ENCODE measurements at regions not wholly inside any gene's neighbourhood (a gene's known extent, or its start where the extent isn't known, plus 50 kb on each side); places are given as distances from the start of the nearest gene placed in this dataset.
"Not testable (repeated sequence)": the region's sequence is repeated elsewhere in the genome, so short reads cannot be mapped to it uniquely, and the experiment has no call there.

GRCh38 chr7:94145602-94146001, 141.4 kb upstream of the BET1 start:
- Histone ChIP-seq H3K27me3 (peaks cover 6% of the 10 kb centered on the region), H3K27ac (no peak overlapping the region), H3K4me1 (no peaks in the 10 kb centered on the region), H3K9me3 (no peaks in the 10 kb centered on the region), H3K36me3 (no peaks in the 10 kb centered on the region), H3K4me3 (no peak overlapping the region)
- WGBS, 2 donors (ENCODE audit: low coverage in 1 of 2) = 57 to 68% methylated on average over 2 of the region's 2 CpGs
- no peak for ATAC-seq
- TF ChIP-seq POLR2AphosphoS5 (IDR thresholded peaks at IDR 0.05) = no peak
- no peak for TF ChIP-seq EP300 (IDR thresholded peaks at IDR 0.05)
- no peak for TF ChIP-seq POLR2A (IDR thresholded peaks at IDR 0.05)
- no peak for TF ChIP-seq CTCF (IDR thresholded peaks at IDR 0.05)

GRCh38 chr7:94146408-94146807, 142.3 kb upstream of the BET1 start:
- Histone ChIP-seq H3K27ac (no peak overlapping the region), H3K27me3 (peaks cover 6% of the 10 kb centered on the region), H3K4me1 (no peaks in the 10 kb centered on the region), H3K9me3 (no peaks in the 10 kb centered on the region), H3K36me3 (no peaks in the 10 kb centered on the region), H3K4me3 (no peak overlapping the region)
- ATAC-seq = no peak
- TF ChIP-seq EP300 (IDR thresholded peaks at IDR 0.05) (no peak), POLR2A (IDR thresholded peaks at IDR 0.05) (no peak), CTCF (IDR thresholded peaks at IDR 0.05) (no peak)
- 23 to 42% methylated on average over 5 to 6 of the region's 6 CpGs for WGBS, 2 donors (ENCODE audit: low coverage in 1 of 2)

- H3K9me3 ChIP-seq = no peaks in the 10 kb centered on the region
- 70 to 90% methylated on average over 2 to 5 of the region's 5 CpGs for WGBS, 2 donors (ENCODE audit: low coverage in 1 of 2)
- peaks cover 6% of the 10 kb centered on the region for H3K27me3 ChIP-seq
- no peak for ATAC-seq
- H3K4me3 ChIP-seq = no peak overlapping the region
- H3K36me3 ChIP-seq = no peaks in the 10 kb centered on the region
- no peak overlapping the region for H3K27ac ChIP-seq
- TF ChIP-seq CTCF (IDR thresholded peaks at IDR 0.05) (no peak), POLR2AphosphoS5 (IDR thresholded peaks at IDR 0.05) (no peak), EP300 (IDR thresholded peaks at IDR 0.05) (no peak), POLR2A (IDR thresholded peaks at IDR 0.05) (no peak)
- H3K4me1 ChIP-seq = no peaks in the 10 kb centered on the region
These were observed 145.8 kb upstream of the BET1 start for GRCh38 chr7:94149789-94150545.

- no peak for TF ChIP-seq EP300 (IDR thresholded peaks at IDR 0.05)
- TF ChIP-seq POLR2A (IDR thresholded peaks at IDR 0.05) = no peak
- no peak for TF ChIP-seq POLR2AphosphoS5 (IDR thresholded peaks at IDR 0.05)
- Histone ChIP-seq H3K9me3 (no peaks in the 10 kb centered on the region), H3K4me3 (no peak overlapping the region), H3K4me1 (no peaks in the 10 kb centered on the region), H3K36me3 (no peaks in the 10 kb centered on the region), H3K27ac (no peak overlapping the region), H3K27me3 (no peaks in the 10 kb centered on the region)
- no peak for ATAC-seq
These were observed 150.0 kb upstream of the BET1 start for GRCh38 chr7:94154182-94154581.

- 18 to 25% methylated on average over 2 to 3 of the region's 3 CpGs for WGBS, 2 donors (ENCODE audit: low coverage in 1 of 2)
- Histone ChIP-seq H3K9me3 (no peaks in the 10 kb centered on the region), H3K4me1 (no peaks in the 10 kb centered on the region), H3K4me3 (no peak overlapping the region), H3K36me3 (no peaks in the 10 kb centered on the region), H3K27ac (no peak overlapping the region), H3K27me3 (no peaks in the 10 kb centered on the region)
- ATAC-seq = no peak
- no peak for TF ChIP-seq EP300 (IDR thresholded peaks at IDR 0.05)
- TF ChIP-seq POLR2AphosphoS5 (IDR thresholded peaks at IDR 0.05) = no peak
- no peak for TF ChIP-seq POLR2A (IDR thresholded peaks at IDR 0.05)
- no peak for TF ChIP-seq CTCF (IDR thresholded peaks at IDR 0.05)
These were observed 150.7 kb upstream of the BET1 start for GRCh38 chr7:94154858-94155257.

GRCh38 chr7:94157659-94158306, 153.6 kb upstream of the BET1 start:
- not testable (repeated sequence) for H3K36me3 ChIP-seq, H3K27ac ChIP-seq, H3K9me3 ChIP-seq, H3K4me3 ChIP-seq, H3K4me1 ChIP-seq, H3K27me3 ChIP-seq, ATAC-seq
- WGBS, 2 donors (ENCODE audit: low coverage in 1 of 2) = 80 to 83% methylated on average over 2 to 4 of the region's 5 CpGs
